Stimulated activated CD8-positive, alpha-beta memory T cell treated with anti-CD3 and anti-CD28 coated beads, Interleukin-15, amount 100 ng/mL, for 4 hours (primary cell): ENCODE measurements at regions not wholly inside any gene's neighbourhood (a gene's known extent, or its start where the extent isn't known, plus 50 kb on each side); places are given as distances from the start of the nearest gene placed in this dataset.

Experiments used
- DNase-seq, 2 donors: peaks; one replicate each; pipeline ENCODE4 v3.0.0-alpha.2; 2020; ENCODE audit warnings: low read depth in 2 of 2

GRCh38 chr2:238561230-238561629, 134.5 kb downstream of the ASB1 start:
- DNase-seq, result no peak

GRCh38 chr2:238562446-238562845, 135.7 kb downstream of the ASB1 start:
- DNase-seq, result no peak

- DNase-seq, result no peak
Observed at GRCh38 chr2:238563551-238563950, 136.8 kb downstream of the ASB1 start.

GRCh38 chr2:238564286-238564920, 137.7 kb downstream of the ASB1 start:
- no peak for DNase-seq

- DNase-seq, result no peak
Observed at GRCh38 chr2:238565031-238565430, 138.3 kb downstream of the ASB1 start.

GRCh38 chr2:238566001-238566645, 139.4 kb downstream of the ASB1 start:
- no peak for DNase-seq

GRCh38 chr2:238567067-238567855, 140.5 kb downstream of the ASB1 start:
- no peak for DNase-seq

- DNase-seq, result no peak
Observed at GRCh38 chr2:238567996-238568395, 141.3 kb downstream of the ASB1 start.

- DNase-seq, result no peak
Observed at GRCh38 chr2:238568455-238569440, 142.0 kb downstream of the ASB1 start.

GRCh38 chr2:238569507-238570195, 142.9 kb downstream of the ASB1 start:
- DNase-seq, result no peak

GRCh38 chr2:238570391-238570790, 143.7 kb downstream of the ASB1 start:
- DNase-seq, result no peak

GRCh38 chr2:238570926-238571325, 144.2 kb downstream of the ASB1 start:
- no peak for DNase-seq

GRCh38 chr2:238571661-238572372, 145.1 kb downstream of the ASB1 start:
- no peak for DNase-seq

GRCh38 chr2:238573065-238573778, 146.5 kb downstream of the ASB1 start:
- DNase-seq, result no peak

GRCh38 chr2:238573916-238574315, 147.2 kb downstream of the ASB1 start:
- DNase-seq, result no peak

- DNase-seq, result no peak
Observed at GRCh38 chr2:238574490-238575271, 148.0 kb downstream of the ASB1 start.

- DNase-seq, result no peak
Observed at GRCh38 chr2:238576674-238577073, 149.9 kb downstream of the ASB1 start.

- no peak for DNase-seq
Observed at GRCh38 chr2:238578256-238578655, 151.5 kb downstream of the ASB1 start.

GRCh38 chr2:238580486-238580885, 153.8 kb downstream of the ASB1 start:
- DNase-seq, result no peak
